ENCODE measurements at regions not wholly inside any gene's neighbourhood (a gene's known extent, or its start where the extent isn't known, plus 50 kb on each side); places are given as distances from the start of the nearest gene placed in this dataset.

GRCh38 chr1:172970186-172970585 lies 80.6 kb downstream of the TNFSF18 start:
- WGBS, 2 donors (ENCODE audit: extremely low coverage in 2 of 2, insufficient read length in 2 of 2, insufficient replicate concordance in 1 of 2) = no CpG with 5 or more reads among the region's 1 CpG
- Histone ChIP-seq H4K91ac (ENCODE audit: low read depth, low read length, poor library complexity) (no peak overlapping the region), H3K79me1 (ENCODE audit: low read depth, low read length) (no peaks in the 10 kb centered on the region), H3K27me3 (ENCODE audit: control insufficient read depth in 3 of 3, insufficient read depth in 3 of 3, low read depth in 1 of 3, low read length in 3 of 3) (no peaks in the 10 kb centered on the region), H4K8ac (ENCODE audit: low read depth, low read length) (no peak overlapping the region), H3K27ac (replicated peaks; ENCODE audit: low read length) (no peak overlapping the region), H3K4me3 (ENCODE audit: low read length in 2 of 2) (no peak overlapping the region), H2BK5ac (ENCODE audit: low read length) (no peak overlapping the region), H2AFZ (ENCODE audit: low read length) (no peak overlapping the region), H2BK12ac (ENCODE audit: low read length) (no peak overlapping the region), H3K4ac (ENCODE audit: low read length) (no peak overlapping the region), H3K9ac (ENCODE audit: low read depth, low read length, poor library complexity) (no peak overlapping the region), H2BK15ac (ENCODE audit: low read length) (no peak overlapping the region), H3K9me3 (replicated peaks in 1 of 2; ENCODE audit: control insufficient read depth in 2 of 2, insufficient read depth in 1 of 2, low read depth in 1 of 2, low read length in 2 of 2) (no peaks in the 10 kb centered on the region), H3K36me3 (replicated peaks in 1 of 2; ENCODE audit: control insufficient read depth in 2 of 2, insufficient read depth in 2 of 2, low read length in 2 of 2) (no peaks in the 10 kb centered on the region), H2AK5ac (ENCODE audit: low read depth, low read length) (no peak overlapping the region), H3K18ac (ENCODE audit: low read length) (no peak overlapping the region), H3K4me2 (ENCODE audit: insufficient read depth, low read length, poor library complexity, severe bottlenecking) (no peak overlapping the region), H3K23ac (ENCODE audit: low read depth, low read length, poor library complexity) (no peak overlapping the region), H3K4me1 (ENCODE audit: control insufficient read depth in 2 of 2, insufficient read depth in 1 of 2, low read depth in 1 of 2, low read length in 2 of 2) (peaks cover 0 to 3% of the 10 kb centered on the region in 2 donors), H2BK120ac (ENCODE audit: low read depth, low read length) (no peak overlapping the region), H3K14ac (ENCODE audit: low read length) (no peak overlapping the region)
- DNase-seq (ENCODE audit: low spot score) = no peak

- DNase-seq (ENCODE audit: low spot score) = no peak
- H2BK12ac ChIP-seq (ENCODE audit: low read length) = no peak overlapping the region
- no peaks in the 10 kb centered on the region for H3K27me3 ChIP-seq (ENCODE audit: control insufficient read depth in 3 of 3, insufficient read depth in 3 of 3, low read depth in 1 of 3, low read length in 3 of 3)
- H2AK5ac ChIP-seq (ENCODE audit: low read depth, low read length) = no peak overlapping the region
- no peaks in the 10 kb centered on the region for H3K79me1 ChIP-seq (ENCODE audit: low read depth, low read length)
- H3K9ac ChIP-seq (ENCODE audit: low read depth, low read length, poor library complexity) = no peak overlapping the region
- no peak overlapping the region for H3K14ac ChIP-seq (ENCODE audit: low read length)
- no peaks in the 10 kb centered on the region for H3K36me3 ChIP-seq (replicated peaks in 1 of 2; ENCODE audit: control insufficient read depth in 2 of 2, insufficient read depth in 2 of 2, low read length in 2 of 2)
- H2BK5ac ChIP-seq (ENCODE audit: low read length) = no peak overlapping the region
- H2BK120ac ChIP-seq (ENCODE audit: low read depth, low read length) = no peak overlapping the region
- no peak overlapping the region for H2AFZ ChIP-seq (ENCODE audit: low read length)
- H3K9me3 ChIP-seq (replicated peaks in 1 of 2; ENCODE audit: control insufficient read depth in 2 of 2, insufficient read depth in 1 of 2, low read depth in 1 of 2, low read length in 2 of 2) = no peaks in the 10 kb centered on the region
- no peak overlapping the region for H3K23ac ChIP-seq (ENCODE audit: low read depth, low read length, poor library complexity)
- no peak overlapping the region for H3K4me2 ChIP-seq (ENCODE audit: insufficient read depth, low read length, poor library complexity, severe bottlenecking)
- WGBS, 2 donors (ENCODE audit: extremely low coverage in 2 of 2, insufficient read length in 2 of 2, insufficient replicate concordance in 1 of 2) = no CpG with 5 or more reads among the region's 4 CpGs
- no peak overlapping the region for H3K4ac ChIP-seq (ENCODE audit: low read length)
- H2BK15ac ChIP-seq (ENCODE audit: low read length) = no peak overlapping the region
- peaks cover 0 to 3% of the 10 kb centered on the region in 2 donors for H3K4me1 ChIP-seq (ENCODE audit: control insufficient read depth in 2 of 2, insufficient read depth in 1 of 2, low read depth in 1 of 2, low read length in 2 of 2)
- no peak overlapping the region for H4K91ac ChIP-seq (ENCODE audit: low read depth, low read length, poor library complexity)
- H3K27ac ChIP-seq (replicated peaks; ENCODE audit: low read length) = no peak overlapping the region
- no peak overlapping the region for H4K8ac ChIP-seq (ENCODE audit: low read depth, low read length)
- no peak overlapping the region for H3K18ac ChIP-seq (ENCODE audit: low read length)
- H3K4me3 ChIP-seq (ENCODE audit: low read length in 2 of 2) = no peak overlapping the region
Measured at GRCh38 chr1:172971241-172971640, 79.5 kb downstream of the TNFSF18 start.

- Histone ChIP-seq H3K23ac (ENCODE audit: low read depth, low read length, poor library complexity) (no peak overlapping the region), H2BK15ac (ENCODE audit: low read length) (no peak overlapping the region), H2AFZ (ENCODE audit: low read length) (no peak overlapping the region), H4K8ac (ENCODE audit: low read depth, low read length) (no peak overlapping the region), H3K36me3 (replicated peaks in 1 of 2; ENCODE audit: control insufficient read depth in 2 of 2, insufficient read depth in 2 of 2, low read length in 2 of 2) (no peaks in the 10 kb centered on the region), H3K27me3 (ENCODE audit: control insufficient read depth in 3 of 3, insufficient read depth in 3 of 3, low read depth in 1 of 3, low read length in 3 of 3) (no peaks in the 10 kb centered on the region), H4K91ac (ENCODE audit: low read depth, low read length, poor library complexity) (no peak overlapping the region), H2BK120ac (ENCODE audit: low read depth, low read length) (no peak overlapping the region), H3K27ac (replicated peaks; ENCODE audit: low read length) (no peak overlapping the region), H3K9ac (ENCODE audit: low read depth, low read length, poor library complexity) (no peak overlapping the region), H3K4me1 (ENCODE audit: control insufficient read depth in 2 of 2, insufficient read depth in 1 of 2, low read depth in 1 of 2, low read length in 2 of 2) (peaks cover 0 to 3% of the 10 kb centered on the region in 2 donors), H3K79me1 (ENCODE audit: low read depth, low read length) (no peaks in the 10 kb centered on the region), H3K4me3 (ENCODE audit: low read length in 2 of 2) (no peak overlapping the region), H3K18ac (ENCODE audit: low read length) (no peak overlapping the region), H3K4me2 (ENCODE audit: insufficient read depth, low read length, poor library complexity, severe bottlenecking) (no peak overlapping the region), H2BK5ac (ENCODE audit: low read length) (no peak overlapping the region), H3K9me3 (replicated peaks in 1 of 2; ENCODE audit: control insufficient read depth in 2 of 2, insufficient read depth in 1 of 2, low read depth in 1 of 2, low read length in 2 of 2) (no peaks in the 10 kb centered on the region), H3K14ac (ENCODE audit: low read length) (no peak overlapping the region), H2AK5ac (ENCODE audit: low read depth, low read length) (no peak overlapping the region), H3K4ac (ENCODE audit: low read length) (no peak overlapping the region), H2BK12ac (ENCODE audit: low read length) (no peak overlapping the region)
- no peak for DNase-seq (ENCODE audit: low spot score)
- no CpG with 5 or more reads among the region's 2 CpGs for WGBS, 2 donors (ENCODE audit: extremely low coverage in 2 of 2, insufficient read length in 2 of 2, insufficient replicate concordance in 1 of 2)
Measured at GRCh38 chr1:172972258-172972657, 78.5 kb downstream of the TNFSF18 start.

- no peak overlapping the region for H3K23ac ChIP-seq (ENCODE audit: low read depth, low read length, poor library complexity)
- no peak overlapping the region for H3K4me3 ChIP-seq (ENCODE audit: low read length in 2 of 2)
- WGBS, 2 donors (ENCODE audit: extremely low coverage in 2 of 2, insufficient read length in 2 of 2, insufficient replicate concordance in 1 of 2) = no CpG with 5 or more reads among the region's 4 CpGs
- no peaks in the 10 kb centered on the region for H3K9me3 ChIP-seq (replicated peaks in 1 of 2; ENCODE audit: control insufficient read depth in 2 of 2, insufficient read depth in 1 of 2, low read depth in 1 of 2, low read length in 2 of 2)
- no peak overlapping the region for H3K18ac ChIP-seq (ENCODE audit: low read length)
- no peak for DNase-seq (ENCODE audit: low spot score)
- H3K4me2 ChIP-seq (ENCODE audit: insufficient read depth, low read length, poor library complexity, severe bottlenecking) = no peak overlapping the region
- H4K91ac ChIP-seq (ENCODE audit: low read depth, low read length, poor library complexity) = no peak overlapping the region
- no peaks in the 10 kb centered on the region for H3K36me3 ChIP-seq (replicated peaks in 1 of 2; ENCODE audit: control insufficient read depth in 2 of 2, insufficient read depth in 2 of 2, low read length in 2 of 2)
- H3K4ac ChIP-seq (ENCODE audit: low read length) = no peak overlapping the region
- no peak overlapping the region for H2BK15ac ChIP-seq (ENCODE audit: low read length)
- H2BK5ac ChIP-seq (ENCODE audit: low read length) = no peak overlapping the region
- H3K27ac ChIP-seq (replicated peaks; ENCODE audit: low read length) = no peak overlapping the region
- no peak overlapping the region for H2BK120ac ChIP-seq (ENCODE audit: low read depth, low read length)
- H3K79me1 ChIP-seq (ENCODE audit: low read depth, low read length) = no peaks in the 10 kb centered on the region
- no peaks in the 10 kb centered on the region for H3K27me3 ChIP-seq (ENCODE audit: control insufficient read depth in 3 of 3, insufficient read depth in 3 of 3, low read depth in 1 of 3, low read length in 3 of 3)
- H4K8ac ChIP-seq (ENCODE audit: low read depth, low read length) = no peak overlapping the region
- H2AFZ ChIP-seq (ENCODE audit: low read length) = no peak overlapping the region
- no peak overlapping the region for H3K9ac ChIP-seq (ENCODE audit: low read depth, low read length, poor library complexity)
- no peak overlapping the region for H2AK5ac ChIP-seq (ENCODE audit: low read depth, low read length)
- H3K4me1 ChIP-seq (ENCODE audit: control insufficient read depth in 2 of 2, insufficient read depth in 1 of 2, low read depth in 1 of 2, low read length in 2 of 2) = peaks cover 0 to 3% of the 10 kb centered on the region in 2 donors
- no peak overlapping the region for H2BK12ac ChIP-seq (ENCODE audit: low read length)
- H3K14ac ChIP-seq (ENCODE audit: low read length) = no peak overlapping the region
Measured at GRCh38 chr1:172973424-172973823, 77.3 kb downstream of the TNFSF18 start.
